Tongue (tissue), 1 donor: ENCODE measurements at regions not wholly inside any gene's neighbourhood (a gene's known extent, or its start where the extent isn't known, plus 50 kb on each side); places are given as distances from the start of the nearest gene placed in this dataset.

ENCODE experiments used
- DNase-seq: peaks from one replicate; pipeline ENCODE4 v3.0.0-alpha.2; 2015

GRCh38 chr12:90128526-90128925, 419.9 kb upstream of the ATP2B1 start:
- DNase-seq, result peak; percentile 25

GRCh38 chr12:90126125-90126524, 417.5 kb upstream of the ATP2B1 start:
- no peak for DNase-seq

- no peak for DNase-seq
These were observed 416.3 kb upstream of the ATP2B1 start for GRCh38 chr12:90124914-90125313.

GRCh38 chr12:90124289-90124688, 415.7 kb upstream of the ATP2B1 start:
- DNase-seq, result no peak

- peak; percentile 43 for DNase-seq
These were observed 414.0 kb upstream of the ATP2B1 start for GRCh38 chr12:90122681-90123080.

GRCh38 chr12:90120627-90121026, 412.0 kb upstream of the ATP2B1 start:
- DNase-seq, result no peak

GRCh38 chr12:90112666-90113065, 404.0 kb upstream of the ATP2B1 start:
- peak; percentile 36 for DNase-seq

- DNase-seq, result peak; percentile 83
These were observed 403.3 kb upstream of the ATP2B1 start for GRCh38 chr12:90111791-90112580.

GRCh38 chr12:90106568-90106967, 397.9 kb upstream of the ATP2B1 start:
- no peak for DNase-seq

GRCh38 chr12:90102957-90103652, 394.5 kb upstream of the ATP2B1 start:
- peak; percentile 51 for DNase-seq

GRCh38 chr12:90100579-90100978, 391.9 kb upstream of the ATP2B1 start:
- no peak for DNase-seq

GRCh38 chr12:90099288-90099687, 390.6 kb upstream of the ATP2B1 start:
- DNase-seq, result no peak

GRCh38 chr12:90098132-90098779, 389.6 kb upstream of the ATP2B1 start:
- DNase-seq, result no peak

GRCh38 chr12:90091809-90092208, 383.2 kb upstream of the ATP2B1 start:
- no peak for DNase-seq

- peak; percentile 65 for DNase-seq
These were observed 382.5 kb upstream of the ATP2B1 start for GRCh38 chr12:90090929-90091651.

- DNase-seq, result no peak
These were observed 377.6 kb upstream of the ATP2B1 start for GRCh38 chr12:90086281-90086680.

GRCh38 chr12:90085494-90086274, 377.0 kb upstream of the ATP2B1 start:
- peak; percentile 31 for DNase-seq

- DNase-seq, result no peak
These were observed 375.4 kb upstream of the ATP2B1 start for GRCh38 chr12:90084018-90084417.

- DNase-seq, result no peak
These were observed 372.0 kb upstream of the ATP2B1 start for GRCh38 chr12:90080616-90081015.

- no peak for DNase-seq
These were observed 371.0 kb upstream of the ATP2B1 start for GRCh38 chr12:90079529-90080210.

GRCh38 chr12:90078344-90078743, 369.7 kb upstream of the ATP2B1 start:
- no peak for DNase-seq
